ENCODE measurements at regions not wholly inside any gene's neighbourhood (a gene's known extent, or its start where the extent isn't known, plus 50 kb on each side); places are given as distances from the start of the nearest gene placed in this dataset.

GRCh38 chr7:25316366-25316765 is 88.1 kb upstream of the NPVF start:
- no peak for DNase-seq

- DNase-seq = no peak
These were observed 89.8 kb upstream of the NPVF start for GRCh38 chr7:25318047-25318446.

GRCh38 chr7:25319707-25320106 is 91.4 kb upstream of the NPVF start:
- DNase-seq = no peak

GRCh38 chr7:25320791-25321190 is 92.5 kb upstream of the NPVF start:
- no peak for DNase-seq

GRCh38 chr7:25321424-25321823 is 93.1 kb upstream of the NPVF start:
- DNase-seq = no peak

- no peak for DNase-seq
These were observed 94.2 kb upstream of the NPVF start for GRCh38 chr7:25322473-25322872.

- DNase-seq = no peak
These were observed 97.0 kb upstream of the NPVF start for GRCh38 chr7:25325186-25325757.

GRCh38 chr7:25326501-25327156 is 98.3 kb upstream of the NPVF start:
- no peak for DNase-seq

- no peak for DNase-seq
These were observed 101.5 kb upstream of the NPVF start for GRCh38 chr7:25329815-25330214.

- no peak for DNase-seq
These were observed 105.1 kb upstream of the NPVF start for GRCh38 chr7:25333296-25333928.

- no peak for DNase-seq
These were observed 119.2 kb upstream of the NPVF start for GRCh38 chr7:25347360-25348066.

GRCh38 chr7:25348104-25348503 is 119.8 kb upstream of the NPVF start:
- no peak for DNase-seq

- no peak for DNase-seq
These were observed 121.2 kb upstream of the NPVF start for GRCh38 chr7:25349283-25350017.

- DNase-seq = no peak
These were observed 121.8 kb upstream of the NPVF start for GRCh38 chr7:25350041-25350440.

- DNase-seq = no peak
These were observed 123.5 kb upstream of the NPVF start for GRCh38 chr7:25351761-25352160.

GRCh38 chr7:25353196-25353595 is 124.9 kb upstream of the NPVF start:
- DNase-seq = no peak

- DNase-seq = no peak
These were observed 125.4 kb upstream of the NPVF start for GRCh38 chr7:25353732-25354131.

GRCh38 chr7:25356534-25357151 is 128.4 kb upstream of the NPVF start:
- no peak for DNase-seq

- DNase-seq = no peak
These were observed 130.6 kb upstream of the NPVF start for GRCh38 chr7:25358926-25359325.

- DNase-seq = peak; percentile 96 to 97
These were observed 131.3 kb upstream of the NPVF start for GRCh38 chr7:25359471-25360059.

GRCh38 chr7:25360451-25360850 is 132.2 kb upstream of the NPVF start:
- DNase-seq = peak; percentile 67 to 83

GRCh38 chr7:25361387-25361786 is 133.1 kb upstream of the NPVF start:
- no peak for DNase-seq

Measured in NCI-H2081 (cell line).